ENCODE measurements at regions not wholly inside any gene's neighbourhood (a gene's known extent, or its start where the extent isn't known, plus 50 kb on each side); places are given as distances from the start of the nearest gene placed in this dataset.
A peak's percentile ranks its signal among the peaks of the same experiment; 100 is the strongest.

DNA sequence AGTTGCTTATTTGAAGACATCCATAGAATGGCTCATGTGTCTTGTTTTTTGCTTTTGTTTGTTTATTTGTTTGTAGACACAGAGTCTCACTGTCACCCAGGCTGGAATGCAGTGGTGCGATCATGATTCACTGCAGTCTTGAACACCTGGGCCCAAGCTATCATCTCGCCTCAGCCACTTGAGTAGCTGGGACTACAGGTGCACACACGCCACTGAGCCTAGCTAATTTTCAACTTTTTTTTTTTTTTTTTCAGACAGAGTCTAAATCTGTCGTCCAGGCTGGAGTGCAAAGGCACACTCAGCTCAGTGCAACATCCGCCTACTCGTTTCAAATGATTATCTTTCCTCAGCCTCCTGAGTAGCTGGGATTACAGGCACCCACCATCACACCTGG lies 83.3 kb upstream of the KLF6 start:
- Histone ChIP-seq H3K36me3 (ENCODE audit: control insufficient read depth, insufficient read depth, low read length) (no peaks in the 10 kb centered on the region), H3K4me3 (ENCODE audit: low read length) (no peak overlapping the region), H3K9ac (ENCODE audit: low read length) (no peak overlapping the region), H3K4me1 (ENCODE audit: control insufficient read depth, insufficient read depth, low read length) (no peaks in the 10 kb centered on the region), H3K27me3 (ENCODE audit: control insufficient read depth, insufficient read depth, low read length) (no peaks in the 10 kb centered on the region), H3K9me3 (ENCODE audit: control insufficient read depth, low read length) (no peaks in the 10 kb centered on the region)

GRCh38 chr10:3867454-3868270 lies 82.7 kb upstream of the KLF6 start:
- Histone ChIP-seq H3K27me3 (ENCODE audit: control insufficient read depth, insufficient read depth, low read length) (no peaks in the 10 kb centered on the region), H3K4me3 (ENCODE audit: low read length) (no peak overlapping the region), H3K4me1 (ENCODE audit: control insufficient read depth, insufficient read depth, low read length) (no peaks in the 10 kb centered on the region), H3K36me3 (ENCODE audit: control insufficient read depth, insufficient read depth, low read length) (no peaks in the 10 kb centered on the region), H3K9ac (ENCODE audit: low read length) (no peak overlapping the region), H3K9me3 (ENCODE audit: control insufficient read depth, low read length) (no peaks in the 10 kb centered on the region)

GRCh38 chr10:3866332-3866731 lies 81.3 kb upstream of the KLF6 start:
- no peaks in the 10 kb centered on the region for H3K9me3 ChIP-seq (ENCODE audit: control insufficient read depth, low read length)
- H3K27me3 ChIP-seq (ENCODE audit: control insufficient read depth, insufficient read depth, low read length): no peaks in the 10 kb centered on the region
- H3K9ac ChIP-seq (ENCODE audit: low read length): no peak overlapping the region
- no peak overlapping the region for H3K4me3 ChIP-seq (ENCODE audit: low read length)
- H3K36me3 ChIP-seq (ENCODE audit: control insufficient read depth, insufficient read depth, low read length): no peaks in the 10 kb centered on the region
- H3K4me1 ChIP-seq (ENCODE audit: control insufficient read depth, insufficient read depth, low read length): no peaks in the 10 kb centered on the region

- H3K27me3 ChIP-seq (ENCODE audit: control insufficient read depth, insufficient read depth, low read length): no peaks in the 10 kb centered on the region
- H3K4me3 ChIP-seq (ENCODE audit: low read length): no peak overlapping the region
- no peak overlapping the region for H3K9ac ChIP-seq (ENCODE audit: low read length)
- H3K4me1 ChIP-seq (ENCODE audit: control insufficient read depth, insufficient read depth, low read length): no peaks in the 10 kb centered on the region
- H3K36me3 ChIP-seq (ENCODE audit: control insufficient read depth, insufficient read depth, low read length): no peaks in the 10 kb centered on the region
- H3K9me3 ChIP-seq (ENCODE audit: control insufficient read depth, low read length): no peaks in the 10 kb centered on the region
Measured at GRCh38 chr10:3865565-3865964, 80.6 kb upstream of the KLF6 start.

GRCh38 chr10:3861795-3862194 lies 76.8 kb upstream of the KLF6 start:
- H3K4me3 ChIP-seq (ENCODE audit: low read length): no peak overlapping the region
- no peaks in the 10 kb centered on the region for H3K36me3 ChIP-seq (ENCODE audit: control insufficient read depth, insufficient read depth, low read length)
- H3K9ac ChIP-seq (ENCODE audit: low read length): no peak overlapping the region
- no peaks in the 10 kb centered on the region for H3K9me3 ChIP-seq (ENCODE audit: control insufficient read depth, low read length)
- H3K27me3 ChIP-seq (ENCODE audit: control insufficient read depth, insufficient read depth, low read length): no peaks in the 10 kb centered on the region
- no peaks in the 10 kb centered on the region for H3K4me1 ChIP-seq (ENCODE audit: control insufficient read depth, insufficient read depth, low read length)

DNA sequence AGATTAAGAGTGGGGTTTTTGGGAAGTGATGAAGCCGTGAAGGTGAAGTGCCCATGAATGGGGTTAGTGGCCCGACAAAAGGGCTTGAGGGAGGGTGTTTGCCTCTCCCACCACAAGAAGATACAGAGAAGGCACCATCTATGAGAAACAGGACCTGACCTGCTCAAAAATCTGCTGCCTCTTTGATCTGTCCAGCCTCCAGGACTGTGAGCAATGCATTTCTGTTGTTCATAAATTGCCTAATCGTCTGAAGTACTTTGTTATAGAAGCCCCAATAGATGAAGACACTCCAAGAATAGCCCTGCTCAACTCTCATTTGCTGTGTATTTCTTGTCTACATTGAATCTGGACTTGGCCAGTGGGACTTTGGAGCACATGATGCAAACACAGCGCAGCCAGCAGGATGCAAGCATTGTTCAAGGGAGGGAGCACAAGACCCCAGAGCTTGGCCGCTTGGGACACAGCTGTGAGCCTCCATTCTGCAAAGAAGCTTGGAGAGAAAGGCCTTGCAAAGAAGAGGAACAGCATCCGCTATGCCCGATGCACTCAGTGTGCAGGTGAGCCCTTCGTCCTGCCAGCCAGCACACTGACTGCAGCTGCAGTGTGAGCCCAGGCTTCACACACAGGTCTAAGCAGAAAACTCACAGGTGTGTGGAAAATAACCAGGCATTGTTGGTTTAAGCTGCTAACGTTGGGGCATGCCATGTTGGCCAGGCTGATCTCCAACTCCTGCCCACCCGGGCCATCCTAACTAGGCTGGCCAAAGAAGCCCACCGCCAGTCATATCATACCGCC lies 73.2 kb upstream of the KLF6 start:
- no peak overlapping the region for H3K4me3 ChIP-seq (ENCODE audit: low read length)
- no peaks in the 10 kb centered on the region for H3K27me3 ChIP-seq (ENCODE audit: control insufficient read depth, insufficient read depth, low read length)
- H3K36me3 ChIP-seq (ENCODE audit: control insufficient read depth, insufficient read depth, low read length): no peaks in the 10 kb centered on the region
- peaks cover 10% of the 10 kb centered on the region for H3K4me1 ChIP-seq (ENCODE audit: control insufficient read depth, insufficient read depth, low read length)
- H3K9me3 ChIP-seq (ENCODE audit: control insufficient read depth, low read length): no peaks in the 10 kb centered on the region
- no peak overlapping the region for H3K9ac ChIP-seq (ENCODE audit: low read length)

DNA sequence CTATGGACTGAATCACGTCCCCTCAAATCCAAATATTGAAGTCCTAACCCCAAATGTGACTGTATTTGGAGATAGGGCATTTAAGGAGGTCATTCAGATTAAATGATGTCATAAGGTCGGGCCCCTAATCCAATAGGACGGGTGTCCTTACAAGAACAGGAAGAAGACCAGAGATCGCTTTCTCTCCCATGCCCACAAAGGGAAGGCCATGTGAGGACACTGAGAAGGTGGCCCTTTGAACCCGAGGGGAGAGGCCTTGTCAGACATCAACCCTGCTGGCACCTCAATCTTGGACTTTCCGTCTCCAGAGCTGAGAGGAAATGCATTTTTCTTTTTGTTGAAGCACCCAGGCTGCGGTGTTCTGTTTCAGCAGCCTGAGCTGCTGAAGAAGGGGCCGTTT lies 72.3 kb upstream of the KLF6 start:
- H3K4me3 ChIP-seq (ENCODE audit: low read length): no peak overlapping the region
- no peak overlapping the region for H3K9ac ChIP-seq (ENCODE audit: low read length)
- no peaks in the 10 kb centered on the region for H3K27me3 ChIP-seq (ENCODE audit: control insufficient read depth, insufficient read depth, low read length)
- H3K4me1 ChIP-seq (ENCODE audit: control insufficient read depth, insufficient read depth, low read length): peaks cover 16% of the 10 kb centered on the region
- H3K9me3 ChIP-seq (ENCODE audit: control insufficient read depth, low read length): no peaks in the 10 kb centered on the region
- no peaks in the 10 kb centered on the region for H3K36me3 ChIP-seq (ENCODE audit: control insufficient read depth, insufficient read depth, low read length)

- Histone ChIP-seq H3K9ac (ENCODE audit: low read length) (no peak overlapping the region), H3K36me3 (ENCODE audit: control insufficient read depth, insufficient read depth, low read length) (no peaks in the 10 kb centered on the region), H3K27me3 (ENCODE audit: control insufficient read depth, insufficient read depth, low read length) (no peaks in the 10 kb centered on the region), H3K4me1 (ENCODE audit: control insufficient read depth, insufficient read depth, low read length) (peaks cover 20% of the 10 kb centered on the region), H3K9me3 (ENCODE audit: control insufficient read depth, low read length) (no peaks in the 10 kb centered on the region), H3K4me3 (ENCODE audit: low read length) (no peak overlapping the region)
Measured at GRCh38 chr10:3856593-3856992, 71.6 kb upstream of the KLF6 start.

GRCh38 chr10:3853547-3854303 lies 68.7 kb upstream of the KLF6 start:
- H3K9ac ChIP-seq (ENCODE audit: low read length): peak overlapping the region; percentile 48
- H3K4me3 ChIP-seq (ENCODE audit: low read length): no peak overlapping the region
- H3K36me3 ChIP-seq (ENCODE audit: control insufficient read depth, insufficient read depth, low read length): no peaks in the 10 kb centered on the region
- no peaks in the 10 kb centered on the region for H3K9me3 ChIP-seq (ENCODE audit: control insufficient read depth, low read length)
- no peaks in the 10 kb centered on the region for H3K27me3 ChIP-seq (ENCODE audit: control insufficient read depth, insufficient read depth, low read length)
- H3K4me1 ChIP-seq (ENCODE audit: control insufficient read depth, insufficient read depth, low read length): peaks cover 33% of the 10 kb centered on the region

DNA sequence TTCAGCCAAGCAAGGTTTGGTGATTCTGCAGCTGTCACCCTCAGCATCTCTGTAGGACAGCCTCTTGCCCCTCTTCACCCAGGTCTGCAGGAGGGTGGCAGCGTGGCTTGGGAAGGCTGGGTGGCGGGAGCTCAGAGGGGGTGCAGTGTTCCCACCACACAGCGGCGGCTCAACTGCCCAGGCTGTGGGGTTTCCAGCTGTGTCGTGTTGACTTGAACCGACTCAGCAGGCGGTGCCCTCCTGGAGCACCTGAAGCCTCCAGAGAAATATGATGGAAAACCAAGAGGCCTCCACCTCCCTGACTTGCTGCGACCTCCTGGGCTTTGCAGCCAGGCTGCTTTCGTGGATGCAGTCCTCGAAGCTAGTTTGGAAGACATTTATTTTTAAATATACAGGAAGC lies 68.0 kb upstream of the KLF6 start:
- H3K27me3 ChIP-seq (ENCODE audit: control insufficient read depth, insufficient read depth, low read length): no peaks in the 10 kb centered on the region
- no peaks in the 10 kb centered on the region for H3K36me3 ChIP-seq (ENCODE audit: control insufficient read depth, insufficient read depth, low read length)
- H3K4me3 ChIP-seq (ENCODE audit: low read length): no peak overlapping the region
- H3K9ac ChIP-seq (ENCODE audit: low read length): peak overlapping the region; percentile 48
- H3K9me3 ChIP-seq (ENCODE audit: control insufficient read depth, low read length): no peaks in the 10 kb centered on the region
- peaks cover 33% of the 10 kb centered on the region for H3K4me1 ChIP-seq (ENCODE audit: control insufficient read depth, insufficient read depth, low read length)

DNA sequence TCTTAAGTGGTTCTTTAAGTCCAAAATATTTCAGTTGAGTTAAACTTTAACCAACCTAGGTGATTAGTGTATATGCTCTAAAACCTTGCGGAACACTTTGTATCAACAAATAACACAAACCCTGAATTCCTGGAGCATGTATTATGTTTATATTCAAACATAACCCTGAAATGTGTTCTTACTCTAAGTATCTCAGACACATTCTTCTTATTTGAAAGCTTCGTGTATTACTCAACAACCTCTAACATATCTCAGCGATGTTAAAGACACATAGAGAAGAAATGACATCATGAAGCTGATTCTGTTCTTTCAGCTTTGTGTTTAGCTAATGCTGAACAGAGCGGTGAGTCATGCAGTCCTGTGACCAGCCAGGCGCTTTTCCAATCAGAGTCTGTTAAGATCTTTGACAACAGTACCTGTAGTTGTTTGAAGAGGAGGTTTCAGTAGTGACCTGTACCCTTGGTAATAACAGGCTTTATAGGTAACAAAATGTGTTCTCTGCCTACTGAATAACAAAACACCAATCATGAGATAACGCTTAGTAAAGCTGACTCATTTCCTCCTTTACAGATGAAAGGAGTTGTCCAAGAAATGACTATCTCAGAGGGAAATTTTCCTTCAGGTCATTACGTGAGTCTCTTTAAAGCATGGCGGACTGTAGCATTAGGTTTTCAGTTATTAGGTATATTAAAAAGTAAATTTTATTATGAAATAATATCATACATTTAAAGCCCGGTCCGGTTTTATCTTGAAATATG lies 67.3 kb upstream of the KLF6 start:
- H3K27me3 ChIP-seq (ENCODE audit: control insufficient read depth, insufficient read depth, low read length): no peaks in the 10 kb centered on the region
- H3K9me3 ChIP-seq (ENCODE audit: control insufficient read depth, low read length): no peaks in the 10 kb centered on the region
- peak overlapping the region; percentile 70 for H3K9ac ChIP-seq (ENCODE audit: low read length)
- H3K4me1 ChIP-seq (ENCODE audit: control insufficient read depth, insufficient read depth, low read length): peaks cover 33% of the 10 kb centered on the region
- H3K4me3 ChIP-seq (ENCODE audit: low read length): no peak overlapping the region
- H3K36me3 ChIP-seq (ENCODE audit: control insufficient read depth, insufficient read depth, low read length): no peaks in the 10 kb centered on the region
